ENCODE measurements at regions not wholly inside any gene's neighbourhood (a gene's known extent, or its start where the extent isn't known, plus 50 kb on each side); places are given as distances from the start of the nearest gene placed in this dataset.
A peak's percentile ranks its signal among the peaks of the same experiment; 100 is the strongest.

GRCh38 chr7:16046041-16046440 is 359.6 kb upstream of the MEOX2 start:
- DNase-seq = no peak

DNA sequence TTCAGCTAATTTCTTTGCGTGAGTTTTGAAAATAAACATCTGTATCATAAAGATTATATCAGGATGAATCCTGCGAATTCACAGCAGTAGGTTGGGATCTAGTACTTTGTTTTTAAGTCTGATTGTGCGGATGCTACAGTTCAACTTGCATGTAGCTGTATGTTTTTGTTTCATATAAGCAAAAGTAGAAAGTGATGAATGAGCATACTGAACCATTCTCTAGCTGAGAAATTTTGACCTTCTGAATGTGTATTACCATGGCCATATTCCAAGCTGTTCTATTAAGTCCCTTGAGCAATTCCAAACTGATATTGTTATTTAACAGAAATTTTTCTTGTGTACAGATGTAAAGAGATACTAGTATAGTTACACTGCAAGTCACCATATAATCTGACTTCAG is 358.8 kb upstream of the MEOX2 start:
- no peak for DNase-seq

GRCh38 chr7:16044645-16045044 is 358.2 kb upstream of the MEOX2 start:
- DNase-seq = no peak

- no peak for DNase-seq
Measured at GRCh38 chr7:16040346-16040745, 353.9 kb upstream of the MEOX2 start.

- DNase-seq = no peak
Measured at GRCh38 chr7:16038906-16039305, 352.4 kb upstream of the MEOX2 start.

DNA sequence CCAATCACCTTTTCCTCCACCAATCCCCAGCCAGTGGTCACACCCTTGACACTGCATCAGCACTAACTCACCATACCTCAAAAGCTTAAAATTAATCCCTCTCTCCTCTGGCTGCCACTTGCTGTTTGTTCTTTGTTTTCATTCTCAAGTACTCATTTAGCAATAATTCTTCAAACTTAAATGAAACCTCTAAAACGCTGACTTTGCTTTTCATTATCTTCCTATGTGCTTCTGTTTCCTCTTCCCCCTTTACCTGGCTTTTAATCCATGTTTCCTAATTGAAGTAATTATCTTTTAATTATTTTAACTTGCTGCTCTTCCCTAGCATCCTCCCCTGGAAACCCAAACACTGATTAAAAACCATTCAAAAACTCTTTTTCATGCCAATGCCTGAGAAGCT is 348.9 kb upstream of the MEOX2 start:
- no peak for DNase-seq

GRCh38 chr7:16034866-16035265 is 348.4 kb upstream of the MEOX2 start:
- DNase-seq = no peak

DNA sequence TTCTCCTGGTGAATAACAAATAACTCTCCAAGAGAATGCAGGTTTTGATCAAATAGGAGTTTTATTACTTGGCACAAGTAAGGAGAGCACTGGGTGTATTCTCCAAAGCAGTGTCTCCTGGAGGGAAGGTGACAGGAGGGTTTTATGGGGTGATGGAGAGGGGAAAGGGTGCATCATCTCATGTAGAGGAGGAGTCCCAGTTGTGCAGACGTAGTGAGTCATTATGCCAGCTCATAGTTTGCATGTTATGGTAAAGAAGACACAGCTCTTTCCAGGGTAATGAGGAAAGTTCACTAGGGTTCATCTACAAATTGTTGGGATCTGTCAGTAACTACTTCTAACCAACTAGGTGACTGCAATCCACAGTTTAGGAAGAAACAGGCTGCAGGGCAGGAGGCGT is 347.9 kb upstream of the MEOX2 start:
- no peak for DNase-seq

- DNase-seq = no peak
Measured at GRCh38 chr7:16033233-16033632, 346.8 kb upstream of the MEOX2 start.

- no peak for DNase-seq
Measured at GRCh38 chr7:16028636-16029035, 342.2 kb upstream of the MEOX2 start.

DNA sequence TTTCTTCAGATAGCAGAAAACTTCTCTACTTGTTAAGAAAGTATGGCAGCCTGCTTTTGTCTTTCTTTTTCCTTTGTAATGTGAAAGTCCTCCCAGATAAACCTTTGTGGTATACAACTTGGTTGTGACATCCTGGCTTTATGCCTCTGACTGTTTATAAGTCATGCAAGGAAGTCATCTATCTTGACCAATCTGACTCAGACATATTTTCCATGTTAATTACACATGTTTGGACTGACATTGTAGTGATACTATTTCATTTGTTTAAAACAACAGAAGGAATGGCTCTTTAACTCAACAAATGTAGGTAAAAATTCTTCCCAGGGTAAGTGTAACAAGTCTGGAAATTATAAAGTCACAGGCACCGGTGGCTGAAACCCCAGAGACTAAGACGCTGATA is 341.6 kb upstream of the MEOX2 start:
- DNase-seq = no peak

DNA sequence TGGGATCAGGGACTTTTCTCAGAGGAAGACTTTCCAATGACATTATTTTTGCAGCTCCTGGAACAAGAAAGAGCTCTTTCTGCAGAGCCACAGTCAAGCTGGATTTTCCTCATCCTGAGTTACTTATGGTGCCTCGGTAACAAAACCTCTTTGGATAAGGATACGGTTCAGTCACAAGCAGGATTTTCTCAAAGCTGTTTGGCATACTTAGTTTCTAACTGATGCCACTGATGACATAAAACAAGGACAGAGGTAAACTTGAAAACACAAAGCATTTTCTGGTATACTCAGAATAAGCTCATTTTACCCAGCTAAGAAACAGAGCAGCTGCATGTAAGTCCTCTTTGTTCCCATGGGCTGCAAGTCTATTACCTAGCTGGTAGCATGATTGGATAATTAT is 340.9 kb upstream of the MEOX2 start:
- no peak for DNase-seq

- no peak for DNase-seq
Measured at GRCh38 chr7:16026253-16027020, 340.0 kb upstream of the MEOX2 start.

DNA sequence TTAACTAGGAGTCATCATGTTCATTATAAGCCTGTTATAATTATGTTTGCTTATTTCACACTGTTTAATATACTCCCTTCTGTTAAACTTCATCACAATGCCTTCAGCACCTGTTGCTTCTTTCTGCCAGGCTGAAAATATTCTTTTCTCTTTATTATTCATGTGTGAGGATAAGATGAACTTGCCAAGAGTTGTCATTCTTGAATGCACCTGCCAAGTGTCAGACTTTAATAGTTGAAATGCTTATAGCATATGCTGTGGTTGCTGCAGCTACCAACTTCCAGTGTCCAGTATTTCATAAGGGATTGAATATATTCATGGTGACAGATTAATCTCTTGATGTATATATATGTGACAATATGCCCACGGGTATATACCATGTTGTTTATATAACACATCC is 339.2 kb upstream of the MEOX2 start:
- no peak for DNase-seq

- no peak for DNase-seq
Measured at GRCh38 chr7:16023503-16023902, 337.0 kb upstream of the MEOX2 start.

DNA sequence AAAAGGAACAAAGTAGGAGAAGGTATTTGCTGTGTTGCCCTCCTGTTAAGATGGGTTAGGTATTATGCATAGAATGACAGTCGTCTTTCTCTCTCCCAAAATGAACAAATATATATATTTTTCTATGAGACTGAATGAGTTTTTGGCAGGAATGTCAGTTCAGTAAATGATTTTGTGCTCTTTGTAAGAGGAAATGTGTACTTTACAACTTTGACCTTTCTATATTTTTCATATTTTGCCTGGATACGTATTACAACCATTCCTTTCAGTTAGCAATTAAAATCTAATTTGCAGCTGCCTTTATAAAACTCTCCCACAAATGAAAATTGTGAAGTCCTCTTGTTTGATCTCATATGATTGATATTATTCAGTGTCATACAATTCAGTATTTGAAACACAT is 336.6 kb upstream of the MEOX2 start:
- no peak for DNase-seq

- DNase-seq = no peak
Measured at GRCh38 chr7:16021851-16022250, 335.4 kb upstream of the MEOX2 start.

- DNase-seq = no peak
Measured at GRCh38 chr7:16015981-16016380, 329.5 kb upstream of the MEOX2 start.

GRCh38 chr7:16014031-16014430 is 327.5 kb upstream of the MEOX2 start:
- DNase-seq = no peak

DNA sequence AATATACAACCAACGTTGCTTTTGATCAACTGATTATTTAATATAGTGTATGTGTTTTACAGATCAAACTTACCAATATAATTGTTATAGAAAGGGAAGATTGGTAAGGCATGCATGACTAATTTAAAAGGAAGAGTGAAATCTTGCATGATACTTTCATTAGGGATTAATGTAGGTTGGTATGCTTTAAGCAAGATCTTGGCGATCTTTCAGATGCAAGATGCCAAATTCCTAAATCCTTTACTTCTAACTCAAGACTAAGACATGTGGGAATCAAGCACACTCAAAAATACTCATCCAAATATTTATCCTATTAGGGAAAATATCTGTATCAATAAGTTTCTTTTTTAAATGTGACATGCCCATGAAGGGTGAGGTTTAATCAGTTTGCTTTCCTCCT is 321.4 kb upstream of the MEOX2 start:
- no peak for DNase-seq

- DNase-seq = peak; percentile 88
Measured at GRCh38 chr7:16004702-16005101, 318.2 kb upstream of the MEOX2 start.

DNA sequence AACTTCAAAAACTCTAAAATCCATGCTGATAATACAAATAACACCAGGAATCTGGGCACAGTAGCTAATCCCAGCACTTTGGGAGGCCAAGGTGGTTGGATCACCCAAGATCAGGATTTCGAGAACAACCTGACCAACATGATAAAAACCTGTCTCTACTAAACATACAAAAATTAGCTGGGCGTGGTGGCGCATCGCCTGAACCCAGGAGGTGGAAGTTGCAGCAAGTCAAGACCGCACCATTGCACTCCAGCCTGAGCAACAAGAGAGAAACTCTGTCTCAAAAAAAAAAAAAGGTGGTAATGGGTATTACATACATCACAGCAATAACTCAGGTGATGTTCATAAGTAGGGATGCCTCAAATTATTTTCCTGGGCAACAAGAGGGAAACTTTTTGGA is 315.0 kb upstream of the MEOX2 start:
- no peak for DNase-seq

DNA sequence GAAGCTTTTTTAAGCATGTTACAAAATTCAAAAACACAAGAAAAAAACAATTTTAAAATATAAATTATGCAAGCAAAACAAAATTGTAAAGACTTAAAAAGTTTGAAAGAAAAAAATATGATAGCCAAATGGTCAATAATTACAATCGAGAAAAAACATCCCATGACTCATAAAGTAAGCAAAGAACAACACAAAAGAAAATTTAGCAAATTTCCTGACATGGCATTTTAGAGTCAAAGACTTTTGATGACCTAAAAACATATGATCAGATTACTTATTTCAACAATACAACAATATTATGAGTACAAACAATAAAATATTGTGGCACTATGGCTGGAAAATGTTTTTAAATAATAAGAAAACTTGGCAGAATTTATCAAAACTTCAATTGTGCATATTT is 312.1 kb upstream of the MEOX2 start:
- DNase-seq = no peak

DNA sequence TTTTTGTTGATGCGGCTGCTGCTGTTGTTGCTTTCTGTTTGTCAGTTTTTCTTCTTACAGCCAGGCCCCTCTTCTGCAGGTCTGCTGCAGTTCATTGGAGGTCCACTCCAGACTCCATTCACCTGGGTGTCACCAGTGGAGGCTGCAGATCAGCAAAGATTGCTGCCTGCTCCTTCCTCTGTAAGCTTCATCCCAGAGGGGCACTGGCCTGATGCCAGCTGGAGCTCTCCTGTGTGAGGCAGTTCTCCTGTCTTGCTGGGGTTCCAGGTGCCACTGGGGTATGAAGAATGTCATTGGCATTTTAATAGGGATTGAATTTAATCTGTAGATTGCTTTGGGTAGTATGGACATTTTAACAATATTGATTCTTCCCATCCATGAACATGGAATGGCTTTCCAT is 308.5 kb upstream of the MEOX2 start:
- DNase-seq = no peak

- no peak for DNase-seq
Measured at GRCh38 chr7:15989194-15989593, 302.7 kb upstream of the MEOX2 start.
